T-helper 9 cell (primary cell): ENCODE measurements at regions not wholly inside any gene's neighbourhood (a gene's known extent, or its start where the extent isn't known, plus 50 kb on each side); places are given as distances from the start of the nearest gene placed in this dataset.
"Not testable (repeated sequence)": the region's sequence is repeated elsewhere in the genome, so short reads cannot be mapped to it uniquely, and the experiment has no call there.

Source experiments
- DNase-seq: peaks from one replicate; pipeline ENCODE4 v3.0.0-alpha.2; 2020

GRCh38 chr1:14318830-14319229 lies 279.7 kb upstream of the KAZN start:
- no peak for DNase-seq

GRCh38 chr1:14320518-14320917 lies 278.0 kb upstream of the KAZN start:
- DNase-seq = no peak

DNA sequence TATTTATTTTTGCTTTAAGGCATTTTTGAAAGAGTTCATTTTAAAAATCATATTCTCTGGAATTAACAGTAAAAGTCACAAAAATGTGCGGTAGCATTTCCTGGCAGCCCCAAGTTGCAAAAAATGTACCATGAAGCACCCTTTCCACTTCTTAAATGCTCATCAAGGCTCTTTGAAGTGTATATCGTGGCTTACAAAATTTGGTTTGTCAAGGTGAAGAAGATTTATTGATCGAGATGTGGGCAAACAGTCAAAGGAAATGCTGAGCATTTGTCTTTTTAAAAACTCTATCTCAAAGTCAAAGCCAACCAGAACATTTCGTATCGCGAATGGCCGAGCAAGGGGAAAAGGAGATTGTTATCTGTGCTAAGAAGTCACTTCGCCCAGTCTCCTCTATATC lies 277.5 kb upstream of the KAZN start:
- no peak for DNase-seq

GRCh38 chr1:14321422-14321821 lies 277.1 kb upstream of the KAZN start:
- no peak for DNase-seq

DNA sequence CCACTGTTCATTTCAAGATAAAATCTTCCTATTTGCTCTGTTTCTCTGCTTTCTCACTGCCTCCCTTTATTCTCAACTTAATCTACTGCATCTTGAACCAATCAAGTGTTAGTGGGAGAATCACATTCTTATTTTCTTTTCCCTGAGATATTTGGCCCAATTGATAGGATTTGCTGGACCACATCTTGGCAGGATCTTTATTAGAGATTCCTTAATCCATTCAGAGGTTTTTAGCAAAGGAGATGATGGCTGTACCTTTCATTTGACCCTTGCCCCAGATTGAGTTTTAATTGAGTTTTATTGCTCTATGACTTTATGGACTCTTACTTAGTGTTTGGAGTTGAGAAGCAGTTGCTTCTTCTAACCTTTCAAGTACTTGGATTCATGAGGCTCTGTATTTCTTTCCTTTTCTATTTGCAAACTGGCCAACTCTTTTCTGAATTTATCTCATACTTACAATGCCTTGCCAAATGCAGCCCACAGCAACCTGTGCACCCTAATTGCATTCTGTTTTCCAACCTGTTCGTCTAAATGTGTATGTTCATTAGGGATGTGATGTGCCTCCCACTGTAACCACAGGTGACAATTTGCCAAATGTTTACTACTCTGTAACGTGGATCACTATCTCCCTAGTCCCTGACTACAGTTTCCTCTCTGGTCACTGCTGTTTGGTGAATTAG lies 274.8 kb upstream of the KAZN start:
- DNase-seq = no peak

GRCh38 chr1:14324248-14324630 lies 274.2 kb upstream of the KAZN start:
- no peak for DNase-seq

DNA sequence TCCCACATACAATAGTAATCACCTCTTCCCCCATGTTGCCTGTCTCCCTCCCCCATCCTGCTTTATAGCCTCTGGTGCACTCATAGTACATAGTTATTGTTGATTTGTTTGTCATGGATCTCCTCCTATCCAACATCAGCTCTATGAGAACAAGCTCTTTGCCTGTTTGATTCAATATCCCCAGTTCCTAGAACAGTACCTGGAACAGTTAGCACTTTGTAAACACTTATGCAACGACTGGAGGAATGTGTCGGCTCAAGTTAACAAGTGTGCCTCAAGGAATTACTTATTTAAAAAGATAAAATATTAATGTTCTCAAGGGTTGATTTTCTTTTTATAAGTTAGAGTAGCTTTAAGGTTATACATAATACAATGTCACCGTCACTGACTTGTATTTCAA lies 271.6 kb upstream of the KAZN start:
- no peak for DNase-seq

DNA sequence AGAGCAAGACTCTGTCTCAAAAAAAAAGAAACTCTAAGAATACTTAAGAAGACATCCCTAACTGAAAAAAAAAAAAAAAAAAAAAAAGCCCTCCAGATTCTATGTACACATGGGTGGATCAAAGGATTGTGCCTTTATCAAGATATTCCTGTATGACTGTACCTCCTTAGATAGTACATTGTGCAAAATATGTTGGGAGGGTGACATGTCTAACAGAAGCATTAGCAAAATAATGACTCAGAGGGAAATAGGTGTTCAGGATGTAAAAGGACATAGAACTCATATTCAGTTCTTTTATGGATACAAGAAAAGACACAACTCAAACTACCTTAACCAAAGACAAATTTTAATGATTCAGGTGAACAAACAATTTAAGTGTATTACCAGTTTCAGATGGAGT lies 269.8 kb upstream of the KAZN start:
- DNase-seq = no peak

DNA sequence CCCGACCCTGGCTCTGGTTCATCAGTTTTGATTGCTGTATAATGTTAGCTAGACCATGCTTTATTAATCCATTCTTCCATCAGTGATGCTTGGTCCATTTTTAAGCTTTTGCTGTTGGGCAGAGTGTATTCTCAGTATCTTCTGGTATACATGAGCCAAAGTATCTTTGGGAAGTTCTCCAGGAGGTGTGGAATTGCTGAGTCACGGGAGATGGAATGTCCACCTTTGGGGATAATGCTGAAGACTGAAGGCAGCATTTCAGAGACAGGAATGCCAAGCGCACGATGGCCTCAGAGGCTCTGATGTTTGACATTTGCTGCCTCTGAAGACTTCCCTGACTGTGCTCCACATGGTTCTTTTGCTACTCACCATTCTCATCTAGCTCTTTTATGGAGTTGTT lies 266.3 kb upstream of the KAZN start:
- no peak for DNase-seq

- DNase-seq = no peak
Observed at GRCh38 chr1:14334336-14335176, 263.9 kb upstream of the KAZN start.

- no peak for DNase-seq
Observed at GRCh38 chr1:14338509-14338908, 260.0 kb upstream of the KAZN start.

DNA sequence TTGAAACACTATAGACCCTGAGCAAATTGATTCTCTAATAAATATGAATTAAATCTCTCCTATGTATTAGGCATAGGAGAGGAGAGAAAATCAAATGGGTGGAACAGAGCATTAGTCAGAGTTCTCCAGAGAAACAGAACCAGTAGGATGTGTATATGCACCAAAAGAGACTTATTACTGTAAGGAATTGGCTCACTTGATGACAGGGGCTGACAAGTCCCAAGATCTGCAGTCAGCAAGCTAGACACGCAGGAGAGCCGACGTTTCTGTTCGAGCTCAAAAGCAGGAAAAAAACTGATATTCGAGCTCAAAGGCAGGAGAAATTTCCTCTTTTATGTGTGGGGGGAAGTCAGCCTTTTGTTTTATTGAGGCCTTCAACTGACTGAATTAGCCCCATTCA lies 259.2 kb upstream of the KAZN start:
- DNase-seq = no peak

- DNase-seq = no peak
Observed at GRCh38 chr1:14340002-14340785, 258.3 kb upstream of the KAZN start.

DNA sequence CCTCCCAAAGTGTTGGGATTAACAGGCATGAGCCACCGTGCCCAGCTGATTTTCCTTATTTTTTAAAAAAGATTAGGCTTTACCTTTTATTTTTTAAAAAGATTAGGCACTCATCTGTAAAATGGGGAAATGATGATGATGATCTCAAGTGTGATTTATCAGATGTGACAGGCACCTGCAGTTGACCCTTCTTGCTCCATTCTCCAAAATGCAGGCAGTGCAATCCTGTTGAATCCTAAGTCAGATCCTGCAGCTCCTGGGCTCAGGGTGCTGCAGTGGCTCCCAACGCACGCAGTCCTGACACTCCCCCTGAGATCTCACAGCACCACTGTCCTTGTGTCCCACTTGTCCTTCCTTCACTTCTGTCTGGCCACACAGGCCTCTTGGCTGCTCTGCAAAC lies 257.3 kb upstream of the KAZN start:
- no peak for DNase-seq

DNA sequence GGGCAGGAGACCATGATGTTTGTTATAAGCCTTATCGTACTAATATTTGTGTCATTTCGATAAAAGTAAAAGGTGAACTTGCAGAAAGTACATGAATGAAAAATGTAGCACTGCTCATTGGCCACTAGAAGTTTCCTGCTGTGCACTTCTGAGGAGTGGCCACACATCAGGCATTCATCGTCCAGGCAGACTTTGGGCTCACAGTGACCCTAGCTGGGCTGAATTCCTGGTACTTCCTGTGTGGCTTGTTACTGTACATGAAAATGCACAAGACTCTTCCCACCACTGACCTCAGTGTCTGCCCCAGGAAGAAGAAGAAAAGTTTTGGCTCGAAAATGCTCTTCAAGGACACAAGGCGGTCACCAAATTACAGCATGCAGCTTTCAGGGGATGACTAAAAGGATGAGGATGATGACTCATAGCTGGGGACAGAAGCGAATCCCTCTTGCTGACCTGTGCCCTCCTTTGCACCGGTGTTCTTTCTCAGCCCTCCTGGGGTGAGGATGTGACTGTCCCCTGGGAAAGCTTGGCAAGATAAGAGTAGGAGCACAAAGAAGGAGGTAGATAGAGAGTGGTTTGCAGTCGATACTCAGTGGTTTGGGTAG lies 252.4 kb upstream of the KAZN start:
- DNase-seq = no peak

- no peak for DNase-seq
Observed at GRCh38 chr1:14347186-14347585, 251.3 kb upstream of the KAZN start.

GRCh38 chr1:14347776-14348175 lies 250.7 kb upstream of the KAZN start:
- no peak for DNase-seq

DNA sequence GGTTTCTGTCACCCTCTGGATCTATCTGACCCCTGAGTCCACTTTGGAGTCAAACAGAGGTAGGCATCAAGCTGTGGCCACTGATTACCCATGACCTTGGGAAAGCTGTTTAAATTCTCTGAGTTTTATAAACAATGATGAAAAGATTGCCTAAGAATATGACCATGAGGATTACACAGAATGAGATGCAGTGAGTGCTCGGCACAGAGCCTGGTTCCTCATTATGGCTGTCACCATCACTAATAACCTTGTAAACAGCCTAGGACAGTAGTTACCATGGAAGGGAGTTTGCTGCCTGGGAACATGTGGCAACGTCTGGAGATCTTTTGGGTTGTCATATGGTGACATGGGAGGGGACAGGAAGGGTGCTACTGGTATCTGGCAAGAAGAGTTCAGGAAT lies 248.3 kb upstream of the KAZN start:
- no peak for DNase-seq

DNA sequence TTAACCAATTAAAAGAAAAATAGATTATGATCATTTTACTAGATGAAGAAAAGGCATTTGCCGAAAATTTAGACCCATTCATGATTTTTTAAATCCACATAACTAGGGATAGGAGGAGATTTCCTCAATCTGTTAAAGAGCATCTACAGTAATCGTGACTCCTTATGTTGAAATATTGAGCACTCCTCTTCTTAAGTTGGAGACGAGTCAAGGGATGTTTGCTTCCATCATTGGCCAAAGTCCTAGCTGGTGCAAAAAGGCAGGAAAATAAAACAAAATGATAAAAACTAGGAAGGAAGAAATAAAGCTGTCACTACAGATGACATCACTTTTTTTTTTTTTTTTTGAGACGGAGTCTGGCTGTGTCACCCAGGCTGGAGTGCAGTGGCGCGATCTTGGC lies 245.6 kb upstream of the KAZN start:
- no peak for DNase-seq

GRCh38 chr1:14361005-14361404 lies 237.5 kb upstream of the KAZN start:
- not testable (repeated sequence) for DNase-seq

DNA sequence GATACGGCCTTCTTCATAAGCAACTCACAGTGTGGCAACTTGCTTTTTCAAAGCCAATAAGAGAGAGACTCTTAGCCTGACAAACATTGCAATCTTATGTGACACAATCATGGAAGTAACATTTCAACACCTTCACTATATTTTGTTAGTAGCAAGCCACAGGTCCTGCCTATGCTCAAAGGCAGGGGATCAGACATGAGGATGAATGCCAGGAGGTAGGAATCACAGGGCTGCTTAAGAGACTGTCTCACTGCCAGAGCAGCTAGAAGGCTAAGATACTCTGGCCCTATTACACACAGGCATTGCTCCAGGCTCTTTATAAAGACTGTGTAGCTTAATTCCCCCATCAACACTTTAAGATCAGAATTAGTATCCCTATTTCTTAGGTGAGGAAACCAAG lies 236.2 kb upstream of the KAZN start:
- DNase-seq = no peak

- no peak for DNase-seq
Observed at GRCh38 chr1:14363036-14363590, 235.4 kb upstream of the KAZN start.
